ENCODE measurements at regions not wholly inside any gene's neighbourhood (a gene's known extent, or its start where the extent isn't known, plus 50 kb on each side); places are given as distances from the start of the nearest gene placed in this dataset.
"Not testable (repeated sequence)": the region's sequence is repeated elsewhere in the genome, so short reads cannot be mapped to it uniquely, and the experiment has no call there.

- DNase-seq: peak; percentile 90
Measured at GRCh38 chr3:159280386-159281191, 478.7 kb downstream of the MFSD1 start.

GRCh38 chr3:159293493-159293892 is 491.6 kb downstream of the MFSD1 start:
- DNase-seq: no peak

- DNase-seq: no peak
Measured at GRCh38 chr3:159301961-159302360, 500.1 kb downstream of the MFSD1 start.

GRCh38 chr3:159305017-159305416 is 503.2 kb downstream of the MFSD1 start:
- no peak for DNase-seq

GRCh38 chr3:159316706-159317105 is 514.9 kb downstream of the MFSD1 start:
- DNase-seq: not testable (repeated sequence)

GRCh38 chr3:159319156-159319555 is 517.3 kb downstream of the MFSD1 start:
- no peak for DNase-seq

- no peak for DNase-seq
Measured at GRCh38 chr3:159322322-159322939, 520.6 kb downstream of the MFSD1 start.

- DNase-seq: no peak
Measured at GRCh38 chr3:159323848-159324247, 522.0 kb downstream of the MFSD1 start.

GRCh38 chr3:159326998-159327397 is 525.1 kb downstream of the MFSD1 start:
- DNase-seq: no peak

GRCh38 chr3:159332535-159333099 is 530.8 kb downstream of the MFSD1 start:
- no peak for DNase-seq

- DNase-seq: no peak
Measured at GRCh38 chr3:159339131-159339530, 537.3 kb downstream of the MFSD1 start.

- DNase-seq: peak; percentile 12
Measured at GRCh38 chr3:159340877-159341500, 539.1 kb downstream of the MFSD1 start.

- no peak for DNase-seq
Measured at GRCh38 chr3:159346271-159346903, 544.5 kb downstream of the MFSD1 start.

GRCh38 chr3:159348431-159348830 is 546.6 kb downstream of the MFSD1 start:
- no peak for DNase-seq

GRCh38 chr3:159356606-159357005 is 554.8 kb downstream of the MFSD1 start:
- DNase-seq: no peak

- no peak for DNase-seq
Measured at GRCh38 chr3:159364511-159364910, 562.7 kb downstream of the MFSD1 start.

GRCh38 chr3:159366476-159366875 is 564.6 kb downstream of the MFSD1 start:
- no peak for DNase-seq

GRCh38 chr3:159371961-159372360 is 570.1 kb downstream of the MFSD1 start:
- no peak for DNase-seq

- peak; percentile 18 for DNase-seq
Measured at GRCh38 chr3:159378396-159379194, 576.7 kb downstream of the MFSD1 start.

GRCh38 chr3:159380891-159381290 is 579.0 kb downstream of the MFSD1 start:
- peak; percentile 33 for DNase-seq

- DNase-seq: no peak
Measured at GRCh38 chr3:159390656-159391212, 588.9 kb downstream of the MFSD1 start.

- DNase-seq: not testable (repeated sequence)
Measured at GRCh38 chr3:159397683-159398082, 591.0 kb upstream of the IL12A start.

Data from DMS79 (cell line).